PC-3 (cell line): ENCODE measurements at regions not wholly inside any gene's neighbourhood (a gene's known extent, or its start where the extent isn't known, plus 50 kb on each side); places are given as distances from the start of the nearest gene placed in this dataset.

Experiments
- ATAC-seq: fragments of 200-7000 bp; cut with Tn5 transposase; 2 replicates; pipeline ENCODE4 v1.9.1; 2020; ENCODE audit warnings: mild to moderate bottlenecking, moderate library complexity
- BruUV-seq: library from RNA; stranded (reverse); fragments of 400-500 nt; replicated peaks from 2 replicates; lab custom pipeline; 2021; lab: Mats Ljungman, UMichigan
- CTCF ChIA-PET: fragments of 300-600 bp; sonication (Branson Sonifier 250); formaldehyde crosslinking; loops from one replicate; lab custom pipeline; 2022; ENCODE audit warnings: antibody characterized with exemption; lab: Charles Lee
- POLR2A ChIA-PET: fragments of 300-600 bp; sonication (Branson Sonifier 250); formaldehyde crosslinking; loops from one replicate; lab custom pipeline; 2022; ENCODE audit warnings: antibody characterized with exemption; ENCODE audit not compliant: unreplicated experiment; lab: Charles Lee
- DNase-seq: peaks from one replicate; pipeline ENCODE4 v3.0.0-alpha.2; 2015
- H2AFZ ChIP-seq: fragments of 300-600 bp; sonication (generic); 2 replicates; pipeline ENCODE4 v1.6.0; 2016; ENCODE audit warnings: antibody characterized with exemption, low read length
- H3F3A ChIP-seq: fragments of 300-600 bp; sonication (generic); one replicate; pipeline ENCODE4 v1.6.0; 2017; ENCODE audit warnings: antibody characterized with exemption, low read length, control low read depth, mild to moderate bottlenecking; ENCODE audit not compliant: unreplicated experiment
- H3K27ac ChIP-seq: fragments of 300-600 bp; sonication (generic); 2 replicates; pipeline ENCODE4 v1.5.1; 2016; ENCODE audit warnings: mild to moderate bottlenecking, low read length
- H3K27me3 ChIP-seq: fragments of 300-600 bp; sonication (generic); 2 replicates; pipeline ENCODE4 v1.6.1; 2016; ENCODE audit warnings: low read length, mixed read lengths
- H3K36me3 ChIP-seq: fragments of 300-600 bp; sonication (generic); 2 replicates; pipeline ENCODE4 v1.6.1; 2016; ENCODE audit warnings: low read depth, mixed run types, low read length, mixed read lengths
- H3K4me1 ChIP-seq: fragments of 300-600 bp; sonication (generic); 2 replicates; pipeline ENCODE4 v1.5.1; 2016; ENCODE audit warnings: low read length; ENCODE audit not compliant: insufficient read depth
- H3K4me2 ChIP-seq: fragments of 300-600 bp; sonication (generic); 2 replicates; pipeline ENCODE4 v1.6.0; 2016; ENCODE audit warnings: low read length
- H3K4me3 ChIP-seq: fragments of 300-600 bp; sonication (generic); 2 replicates; pipeline ENCODE4 v1.5.1; 2016; ENCODE audit warnings: mild to moderate bottlenecking, low read length, mixed read lengths
- H3K79me2 ChIP-seq: fragments of 300-600 bp; sonication (generic); 2 replicates; pipeline ENCODE4 v1.6.1; 2017; ENCODE audit warnings: low read length, mixed read lengths
- H3K9ac ChIP-seq: fragments of 300-600 bp; sonication (generic); 2 replicates; pipeline ENCODE4 v1.6.0; 2016; ENCODE audit warnings: mild to moderate bottlenecking, low read length
- H3K9me2 ChIP-seq: fragments of 300-600 bp; sonication (generic); replicated peaks from 2 replicates; pipeline ENCODE4 v1.6.1; 2016; ENCODE audit warnings: mixed run types, low read length, mixed read lengths
- H3K9me3 ChIP-seq: fragments of 300-600 bp; sonication (generic); 2 replicates; pipeline ENCODE4 v1.6.1; 2016; ENCODE audit warnings: low read length, mixed read lengths
- H4K20me1 ChIP-seq: fragments of 300-600 bp; sonication (generic); 2 replicates; pipeline ENCODE4 v1.6.1; 2016; ENCODE audit warnings: low read length, mixed read lengths
- EZH2 ChIP-seq: fragments of 300-600 bp; sonication (generic); IDR thresholded peaks from one replicate; pipeline ENCODE4 v1.6.1; 2017; ENCODE audit warnings: antibody characterized with exemption, mild to moderate bottlenecking, low read length; ENCODE audit not compliant: unreplicated experiment
- EZH2phosphoT487 ChIP-seq: fragments of 300-600 bp; sonication (generic); IDR thresholded peaks from 2 replicates; pipeline ENCODE4 v1.6.1; 2018; ENCODE audit warnings: mild to moderate bottlenecking, antibody characterized with exemption, low read length, borderline replicate concordance
- intact Hi-C: fragments of 100-400 bp; cut with micrococcal nuclease; formaldehyde crosslinking; loops from 2 replicates; pipeline ENCODE4 v1.9.0; 2023
- TF ChIP-seq, protein P1 (sequence below): fragments of 300-600 bp; sonication (generic); conservative IDR thresholded peaks from 2 replicates; pipeline ENCODE4 v1.5.1; 2017; ENCODE audit warnings: antibody characterized with exemption, low read depth, mild to moderate bottlenecking, low read length

DNA sequence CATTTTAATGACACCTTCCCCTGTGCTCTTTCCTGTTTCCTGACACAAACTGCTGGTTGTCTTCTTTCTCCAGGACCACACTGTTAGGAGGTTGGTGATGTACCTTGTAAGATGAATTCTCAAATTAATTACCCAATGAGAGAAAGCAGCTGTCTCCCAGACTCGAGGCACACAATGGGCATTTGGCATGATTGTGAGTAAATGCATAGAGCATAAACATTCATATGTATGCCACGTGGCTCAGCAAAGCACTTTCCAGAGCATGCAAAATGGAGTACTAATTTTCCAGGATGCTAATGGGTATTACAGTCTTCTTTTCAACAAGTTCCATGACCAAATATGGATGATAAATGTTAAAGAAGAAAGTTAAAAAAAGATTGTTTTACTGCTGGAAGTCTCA is 235.2 kb upstream of the KLHL29 start:
- H3K4me2 ChIP-seq = no peak overlapping the region
- ChIA-PET CTCF (no interaction called here), POLR2A (no interaction called here)
- intact Hi-C loops = no loop called here
- TF ChIP-seq EZH2 (no peak), EZH2phosphoT487 (no peak)
- TF ChIP-seq, protein P1, sequence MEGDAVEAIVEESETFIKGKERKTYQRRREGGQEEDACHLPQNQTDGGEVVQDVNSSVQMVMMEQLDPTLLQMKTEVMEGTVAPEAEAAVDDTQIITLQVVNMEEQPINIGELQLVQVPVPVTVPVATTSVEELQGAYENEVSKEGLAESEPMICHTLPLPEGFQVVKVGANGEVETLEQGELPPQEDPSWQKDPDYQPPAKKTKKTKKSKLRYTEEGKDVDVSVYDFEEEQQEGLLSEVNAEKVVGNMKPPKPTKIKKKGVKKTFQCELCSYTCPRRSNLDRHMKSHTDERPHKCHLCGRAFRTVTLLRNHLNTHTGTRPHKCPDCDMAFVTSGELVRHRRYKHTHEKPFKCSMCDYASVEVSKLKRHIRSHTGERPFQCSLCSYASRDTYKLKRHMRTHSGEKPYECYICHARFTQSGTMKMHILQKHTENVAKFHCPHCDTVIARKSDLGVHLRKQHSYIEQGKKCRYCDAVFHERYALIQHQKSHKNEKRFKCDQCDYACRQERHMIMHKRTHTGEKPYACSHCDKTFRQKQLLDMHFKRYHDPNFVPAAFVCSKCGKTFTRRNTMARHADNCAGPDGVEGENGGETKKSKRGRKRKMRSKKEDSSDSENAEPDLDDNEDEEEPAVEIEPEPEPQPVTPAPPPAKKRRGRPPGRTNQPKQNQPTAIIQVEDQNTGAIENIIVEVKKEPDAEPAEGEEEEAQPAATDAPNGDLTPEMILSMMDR = no peak
- H3K36me3 ChIP-seq = no peaks in the 10 kb centered on the region
- no TSS peak for BruUV-seq
- ATAC-seq (no peak), DNase-seq (no peak)
- H3K4me1 ChIP-seq = no peaks in the 10 kb centered on the region
- H2AFZ ChIP-seq = no peak overlapping the region
- no peaks in the 10 kb centered on the region for H3K79me2 ChIP-seq
- no peak overlapping the region for H3K9ac ChIP-seq
- no peaks in the 10 kb centered on the region for H3K9me2 ChIP-seq
- H4K20me1 ChIP-seq = no peaks in the 10 kb centered on the region
- H3F3A ChIP-seq = no peaks in the 10 kb centered on the region
- no peak overlapping the region for H3K27ac ChIP-seq
- no peaks in the 10 kb centered on the region for H3K27me3 ChIP-seq
- no peaks in the 10 kb centered on the region for H3K9me3 ChIP-seq
- H3K4me3 ChIP-seq = no peak overlapping the region

- Histone ChIP-seq H3K27ac (no peak overlapping the region), H3F3A (no peaks in the 10 kb centered on the region), H3K79me2 (no peaks in the 10 kb centered on the region), H3K36me3 (no peaks in the 10 kb centered on the region), H3K27me3 (no peaks in the 10 kb centered on the region), H3K4me1 (no peaks in the 10 kb centered on the region), H3K9me3 (no peaks in the 10 kb centered on the region), H3K4me2 (no peak overlapping the region), H3K9me2 (no peaks in the 10 kb centered on the region), H4K20me1 (no peaks in the 10 kb centered on the region), H3K4me3 (no peak overlapping the region), H3K9ac (no peak overlapping the region), H2AFZ (no peak overlapping the region)
- no TSS peak for BruUV-seq
- no peak for ATAC-seq
- ChIA-PET CTCF (no interaction called here), POLR2A (no interaction called here)
- intact Hi-C loops = no loop called here
- TF ChIP-seq EZH2 = no peak
- TF ChIP-seq EZH2phosphoT487 = no peak
- TF ChIP-seq, protein P1 = no peak
- no peak for DNase-seq
Measured at GRCh38 chr2:23153484-23153883, 231.5 kb upstream of the KLHL29 start.

- Histone ChIP-seq H3K4me3 (no peak overlapping the region), H3K79me2 (no peaks in the 10 kb centered on the region), H3K4me2 (no peak overlapping the region), H3F3A (no peaks in the 10 kb centered on the region), H3K36me3 (no peaks in the 10 kb centered on the region), H3K9ac (no peak overlapping the region), H3K9me2 (no peaks in the 10 kb centered on the region), H3K4me1 (no peaks in the 10 kb centered on the region), H2AFZ (no peak overlapping the region), H3K9me3 (no peaks in the 10 kb centered on the region), H3K27ac (no peak overlapping the region), H4K20me1 (no peaks in the 10 kb centered on the region), H3K27me3 (no peaks in the 10 kb centered on the region)
- no peak for DNase-seq
- no peak for TF ChIP-seq EZH2phosphoT487
- TF ChIP-seq, protein P1 = no peak
- no peak for TF ChIP-seq EZH2
- CTCF ChIA-PET = no interaction called here
- no peak for ATAC-seq
- POLR2A ChIA-PET = no interaction called here
- no TSS peak for BruUV-seq
- intact Hi-C loops = no loop called here
Measured at GRCh38 chr2:23155022-23155421, 230.0 kb upstream of the KLHL29 start.
